HT-29 (cell line): ENCODE measurements at regions not wholly inside any gene's neighbourhood (a gene's known extent, or its start where the extent isn't known, plus 50 kb on each side); places are given as distances from the start of the nearest gene placed in this dataset.

Experiments used
- DNase-seq: peaks from one replicate; pipeline ENCODE4 v3.0.0-alpha.2; 2015; ENCODE audit warnings: low spot score

GRCh38 chr2:41722668-41723369 is 325.0 kb upstream of the PKDCC start:
- no peak for DNase-seq

DNA sequence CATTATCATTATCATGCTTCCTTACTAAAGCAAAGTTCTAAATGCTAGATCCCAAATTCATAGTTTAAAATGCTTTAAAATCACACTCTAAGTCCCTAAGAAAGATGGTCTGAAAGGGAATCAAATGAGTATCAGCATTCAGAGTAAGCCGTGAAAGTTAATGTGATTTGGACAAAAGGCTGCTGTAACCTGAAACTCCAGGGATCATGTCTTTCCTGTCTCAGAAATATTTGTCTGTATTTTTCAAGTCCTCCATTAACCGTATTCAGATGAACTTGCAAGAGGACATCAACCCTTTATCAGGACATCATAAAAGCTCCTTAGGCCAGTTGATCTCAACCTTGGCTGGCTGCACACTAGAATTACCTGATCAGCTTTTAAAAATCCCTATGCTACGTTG is 324.3 kb upstream of the PKDCC start:
- no peak for DNase-seq

DNA sequence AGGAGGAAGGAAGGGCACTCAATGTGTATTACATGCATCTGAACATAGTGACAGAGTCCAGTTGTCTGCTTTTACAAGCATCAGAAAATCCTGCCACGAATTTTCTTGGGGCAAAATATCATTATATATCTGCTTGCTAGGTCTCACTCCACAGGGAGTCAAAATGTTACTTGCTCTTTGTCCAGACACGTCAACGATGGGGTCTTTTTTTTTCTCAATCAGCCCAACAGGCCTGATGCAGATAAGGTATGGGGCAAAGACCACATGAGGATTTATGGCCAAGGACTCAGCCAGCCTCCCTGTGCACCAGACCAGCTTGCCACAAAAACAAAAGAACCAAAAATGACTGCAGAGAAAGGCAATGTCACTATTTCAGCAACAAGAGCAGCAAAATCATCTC is 323.4 kb upstream of the PKDCC start:
- DNase-seq, result no peak

- no peak for DNase-seq
Observed at GRCh38 chr2:41725901-41726300, 321.9 kb upstream of the PKDCC start.

DNA sequence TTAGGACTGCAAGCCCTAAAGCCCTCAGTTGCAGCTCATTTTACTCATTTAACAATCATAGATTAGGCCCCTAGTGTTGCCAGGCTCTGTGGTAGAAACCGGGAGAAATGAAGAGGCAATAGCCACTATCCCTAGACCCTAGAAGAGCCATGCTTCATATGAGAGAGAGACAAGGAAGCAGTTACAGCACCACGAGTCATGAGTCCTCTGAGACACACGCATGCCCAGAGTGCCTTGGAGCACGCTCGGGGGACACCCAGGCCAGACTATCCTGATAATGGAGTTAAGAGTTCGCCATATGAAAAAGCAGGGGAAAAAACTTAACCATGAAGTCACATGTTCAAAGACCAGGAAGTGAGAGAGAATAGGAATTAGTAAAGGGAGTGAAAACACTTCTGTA is 321.5 kb upstream of the PKDCC start:
- DNase-seq, result no peak

DNA sequence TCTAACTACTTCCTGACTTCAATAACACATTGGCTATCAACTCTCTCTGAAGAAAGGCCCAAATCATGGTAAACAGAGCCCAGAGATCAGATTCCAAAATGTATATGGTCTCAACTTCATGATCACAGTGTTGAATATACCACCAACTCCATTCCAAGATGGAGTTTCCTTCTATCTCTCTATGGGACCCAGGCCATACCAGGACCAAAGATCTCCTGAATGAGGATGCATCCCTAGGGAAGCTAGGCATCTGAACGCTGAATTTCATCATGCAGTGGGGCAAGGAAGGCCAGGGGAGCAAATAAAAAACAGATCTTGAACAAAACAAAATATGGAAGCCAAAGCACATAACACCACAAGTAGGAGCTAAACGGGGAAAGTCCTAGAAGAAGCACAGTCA is 320.7 kb upstream of the PKDCC start:
- no peak for DNase-seq

- no peak for DNase-seq
Observed at GRCh38 chr2:41727711-41728110, 320.1 kb upstream of the PKDCC start.

- no peak for DNase-seq
Observed at GRCh38 chr2:41728788-41729338, 319.0 kb upstream of the PKDCC start.

DNA sequence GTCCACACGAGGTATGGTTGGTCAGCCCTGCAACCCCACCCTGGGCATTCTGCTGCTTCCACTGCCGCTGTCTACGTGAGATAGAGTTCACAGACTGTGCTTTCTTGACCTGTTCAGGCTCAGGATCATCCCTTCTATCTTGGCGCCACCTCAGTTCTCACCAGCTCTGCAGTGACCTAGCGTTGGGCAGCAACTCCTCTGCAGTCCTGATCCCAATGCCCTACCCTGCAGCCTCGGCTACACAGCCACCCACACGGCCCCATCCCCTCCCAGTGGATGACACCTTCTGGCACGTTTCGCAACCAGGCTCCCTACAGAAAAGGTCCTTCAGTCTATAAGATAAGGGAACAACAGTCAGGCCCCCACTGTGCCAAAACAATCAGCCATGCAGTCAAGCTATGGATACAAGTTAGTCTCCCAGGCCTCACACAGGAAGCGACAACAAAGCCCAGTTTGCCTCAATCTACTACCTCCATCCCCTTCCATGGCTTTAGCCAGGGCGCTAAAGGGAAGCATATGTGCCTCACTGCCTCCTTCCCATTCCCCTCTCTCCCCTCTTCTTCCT is 317.9 kb upstream of the PKDCC start:
- no peak for DNase-seq

GRCh38 chr2:41735006-41735405 is 312.8 kb upstream of the PKDCC start:
- no peak for DNase-seq

DNA sequence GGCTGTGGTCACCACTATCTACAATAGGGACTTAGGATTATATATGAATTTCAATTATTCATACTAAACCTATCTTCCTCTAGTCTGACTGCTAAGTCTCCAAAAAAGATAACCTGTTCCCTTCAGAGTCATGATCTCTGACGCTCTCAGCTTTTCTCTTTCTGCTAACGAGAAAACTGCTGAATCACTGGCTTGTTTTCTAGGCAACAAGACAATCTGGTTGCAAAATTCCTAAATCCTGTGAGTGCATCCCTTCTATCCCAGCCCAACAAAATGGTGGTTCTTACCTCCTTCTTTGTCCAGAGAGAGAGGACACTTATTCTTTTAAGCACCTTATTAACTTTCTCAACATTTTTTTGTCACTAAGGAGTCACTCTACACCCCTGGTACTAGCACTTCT is 312.3 kb upstream of the PKDCC start:
- DNase-seq, result no peak

DNA sequence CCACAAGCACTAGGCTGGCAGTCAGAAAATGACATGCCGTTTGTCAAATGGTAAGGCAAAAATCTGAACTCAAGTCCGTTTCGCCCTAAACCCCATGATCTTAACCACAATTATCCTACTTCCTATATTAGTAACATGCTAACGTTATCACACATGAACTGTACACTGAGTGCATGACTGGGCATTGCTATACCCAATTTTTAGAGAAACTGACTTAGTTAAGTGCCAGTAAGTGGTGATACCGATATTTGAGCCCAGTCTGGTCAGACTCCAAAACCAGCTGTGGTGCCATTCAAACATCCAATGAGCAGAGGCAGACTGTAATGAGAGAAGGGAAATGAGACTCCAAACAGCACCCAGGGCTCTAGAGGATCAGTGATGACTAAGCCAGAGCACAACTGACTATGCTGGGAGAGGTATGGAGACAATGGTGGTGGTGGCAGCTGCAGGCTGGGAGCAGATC is 311.7 kb upstream of the PKDCC start:
- DNase-seq, result no peak

GRCh38 chr2:41736586-41736985 is 311.2 kb upstream of the PKDCC start:
- no peak for DNase-seq

GRCh38 chr2:41737888-41738287 is 309.9 kb upstream of the PKDCC start:
- DNase-seq, result no peak

GRCh38 chr2:41741951-41742595 is 305.7 kb upstream of the PKDCC start:
- no peak for DNase-seq

DNA sequence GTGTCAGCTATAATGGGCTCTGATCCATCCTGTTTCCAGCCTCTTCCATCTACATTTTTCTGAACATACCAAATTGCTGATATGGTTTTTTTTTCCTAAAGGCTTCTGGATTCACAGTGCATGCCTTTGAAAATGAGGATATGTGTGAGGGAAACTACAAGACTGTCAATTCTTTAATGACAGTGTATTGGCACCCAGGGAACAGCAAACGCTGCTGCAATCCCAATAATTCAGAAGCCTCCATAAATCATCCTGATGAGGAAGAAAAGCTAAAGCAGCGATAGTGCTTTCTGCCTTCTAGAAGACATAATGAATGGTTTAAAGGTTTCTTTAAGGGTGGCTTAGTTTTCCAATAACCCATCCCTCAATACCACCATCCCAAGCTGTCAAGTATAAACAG is 304.5 kb upstream of the PKDCC start:
- no peak for DNase-seq

DNA sequence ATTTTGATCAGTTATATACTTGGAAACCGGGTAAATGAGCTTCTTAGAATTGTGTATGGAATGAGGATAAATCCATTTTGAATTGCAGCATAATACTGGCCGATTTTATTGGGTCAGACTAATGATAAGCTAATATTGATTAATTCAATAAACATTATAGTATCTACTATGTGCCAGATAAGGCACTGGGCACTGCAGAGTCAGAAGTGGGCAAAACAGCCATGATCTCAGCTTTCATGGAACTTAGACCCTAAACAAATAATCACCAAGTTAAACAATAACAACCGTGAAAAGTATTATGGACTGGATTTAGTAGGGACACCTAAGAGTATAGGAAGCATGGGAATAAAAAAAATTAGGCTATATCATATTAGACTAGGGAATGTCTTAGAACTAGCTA is 297.0 kb upstream of the PKDCC start:
- DNase-seq, result no peak

DNA sequence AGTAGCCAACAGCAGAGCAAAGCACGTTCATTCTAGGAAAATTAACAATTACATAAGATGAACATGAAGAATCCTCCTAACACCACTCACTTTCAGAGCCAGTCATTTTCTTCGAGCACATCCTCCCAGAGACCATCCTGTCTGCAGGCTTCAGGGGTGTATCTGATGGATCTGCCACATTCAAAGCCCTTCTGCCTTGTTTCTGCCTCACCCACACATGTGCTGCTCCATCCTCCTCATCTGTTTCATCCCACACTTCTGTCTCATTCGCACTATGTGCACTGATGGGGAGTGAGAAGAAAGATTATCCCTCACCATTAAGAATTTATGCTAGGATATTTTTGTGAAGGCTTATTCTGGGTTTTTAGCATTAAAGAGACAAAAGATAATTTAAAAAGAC is 287.9 kb upstream of the PKDCC start:
- DNase-seq, result no peak

GRCh38 chr2:41763141-41763540 is 284.7 kb upstream of the PKDCC start:
- no peak for DNase-seq

- DNase-seq, result no peak
Observed at GRCh38 chr2:41764131-41764530, 283.7 kb upstream of the PKDCC start.

GRCh38 chr2:41764919-41765318 is 282.9 kb upstream of the PKDCC start:
- no peak for DNase-seq

DNA sequence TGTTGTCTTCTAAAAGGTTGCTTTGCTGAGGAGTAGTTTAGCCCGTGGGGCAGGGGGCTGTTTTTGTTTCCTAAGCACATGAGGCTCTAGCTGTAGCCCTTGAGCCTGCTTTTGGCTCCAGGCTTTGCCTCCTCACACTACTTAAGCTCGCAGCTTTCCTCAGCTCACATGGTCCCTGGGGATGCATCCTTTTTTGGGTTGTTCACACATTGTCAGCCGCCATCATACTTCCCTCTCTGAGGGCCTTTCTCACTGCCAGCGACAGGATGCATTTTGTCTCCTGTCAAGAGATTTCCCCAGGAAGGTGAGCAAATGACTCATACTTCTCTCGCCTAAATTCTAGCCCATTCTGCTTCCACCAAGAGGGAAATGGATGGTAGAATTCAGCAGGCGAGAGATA is 279.5 kb upstream of the PKDCC start:
- no peak for DNase-seq

- DNase-seq, result no peak
Observed at GRCh38 chr2:41771710-41772109, 276.1 kb upstream of the PKDCC start.
